ENCODE measurements at regions not wholly inside any gene's neighbourhood (a gene's known extent, or its start where the extent isn't known, plus 50 kb on each side); places are given as distances from the start of the nearest gene placed in this dataset.

GRCh38 chr2:240357641-240358012, 77.8 kb upstream of the GPC1 start:
- H3K27ac ChIP-seq (ENCODE audit: low read depth in 1 of 2, low read length in 2 of 2), result no peak overlapping the region
- H3K36me3 ChIP-seq (ENCODE audit: insufficient read depth, low read length), result no peaks in the 10 kb centered on the region
- H3K4me1 ChIP-seq (ENCODE audit: insufficient read depth, low read length), result no peaks in the 10 kb centered on the region
- Mint-ChIP-seq H3K36me3 (ENCODE audit: low read depth) (no peaks in the 10 kb centered on the region), H3K9me3 (peaks cover 7% of the 10 kb centered on the region), H3K27ac (no peak overlapping the region), H3K4me1 (ENCODE audit: low read depth) (no peaks in the 10 kb centered on the region), H3K4me3 (no peak overlapping the region), H3K27me3 (peaks cover under 1% of the 10 kb centered on the region)
- intact Hi-C loops (cut with DNase I, micrococcal nuclease), result no loop called here
- peaks cover 17 to 53% of the 10 kb centered on the region in 2 experiments for H3K9me3 ChIP-seq (ENCODE audit: control insufficient read depth in 1 of 2, insufficient read depth in 1 of 2, low read length in 2 of 2)
- TF ChIP-seq CTCF (IDR thresholded peaks at IDR 0.05), result no peak
- no peaks in the 10 kb centered on the region for H3K27me3 ChIP-seq (ENCODE audit: control insufficient read depth in 1 of 2, insufficient read depth in 2 of 2, low read length in 2 of 2)
- ATAC-seq (ENCODE audit: poor library complexity), result no peak
- no peak overlapping the region for H3K4me3 ChIP-seq (ENCODE audit: low read length)
- DNase-seq, result no peak
- CTCF ChIA-PET, result no interaction called here
- POLR2A ChIA-PET, result no interaction called here

- Mint-ChIP-seq H3K9me3 (peaks cover 7% of the 10 kb centered on the region), H3K4me1 (ENCODE audit: low read depth) (no peaks in the 10 kb centered on the region), H3K27ac (no peak overlapping the region), H3K4me3 (no peak overlapping the region), H3K36me3 (ENCODE audit: low read depth) (no peaks in the 10 kb centered on the region), H3K27me3 (no peaks in the 10 kb centered on the region)
- Histone ChIP-seq H3K4me3 (ENCODE audit: low read length) (no peak overlapping the region), H3K4me1 (ENCODE audit: insufficient read depth, low read length) (no peaks in the 10 kb centered on the region), H3K27ac (ENCODE audit: low read depth in 1 of 2, low read length in 2 of 2) (no peak overlapping the region), H3K9me3 (ENCODE audit: control insufficient read depth in 1 of 2, insufficient read depth in 1 of 2, low read length in 2 of 2) (peaks cover 17 to 51% of the 10 kb centered on the region in 2 experiments), H3K27me3 (ENCODE audit: control insufficient read depth in 1 of 2, insufficient read depth in 2 of 2, low read length in 2 of 2) (no peaks in the 10 kb centered on the region), H3K36me3 (ENCODE audit: insufficient read depth, low read length) (no peaks in the 10 kb centered on the region)
- DNase-seq, result no peak
- no peak for TF ChIP-seq CTCF (IDR thresholded peaks at IDR 0.05)
- intact Hi-C loops (cut with DNase I, micrococcal nuclease), result no loop called here
- POLR2A ChIA-PET, result no interaction called here
- CTCF ChIA-PET, result no interaction called here
- ATAC-seq (ENCODE audit: poor library complexity), result no peak
Observed at GRCh38 chr2:240358080-240358479, 77.4 kb upstream of the GPC1 start.

GRCh38 chr2:240358821-240359397, 76.6 kb upstream of the GPC1 start:
- ChIA-PET CTCF (no interaction called here), POLR2A (no interaction called here)
- H3K4me3 Mint-ChIP-seq, result no peak overlapping the region
- no peak for ATAC-seq (ENCODE audit: poor library complexity)
- H3K36me3 ChIP-seq (ENCODE audit: insufficient read depth, low read length), result no peaks in the 10 kb centered on the region
- intact Hi-C loops (cut with DNase I, micrococcal nuclease), result no loop called here
- TF ChIP-seq CTCF (IDR thresholded peaks at IDR 0.05), result no peak
- H3K27ac ChIP-seq (ENCODE audit: low read depth in 1 of 2, low read length in 2 of 2), result no peak overlapping the region
- H3K36me3 Mint-ChIP-seq (ENCODE audit: low read depth), result no peaks in the 10 kb centered on the region
- H3K27ac Mint-ChIP-seq, result no peak overlapping the region
- no peaks in the 10 kb centered on the region for H3K27me3 Mint-ChIP-seq
- H3K4me1 ChIP-seq (ENCODE audit: insufficient read depth, low read length), result no peaks in the 10 kb centered on the region
- no peaks in the 10 kb centered on the region for H3K4me1 Mint-ChIP-seq (ENCODE audit: low read depth)
- no peak for DNase-seq
- no peaks in the 10 kb centered on the region for H3K27me3 ChIP-seq (ENCODE audit: control insufficient read depth in 1 of 2, insufficient read depth in 2 of 2, low read length in 2 of 2)
- H3K9me3 Mint-ChIP-seq, result peaks cover 7% of the 10 kb centered on the region
- peaks cover 17 to 46% of the 10 kb centered on the region in 2 experiments for H3K9me3 ChIP-seq (ENCODE audit: control insufficient read depth in 1 of 2, insufficient read depth in 1 of 2, low read length in 2 of 2)
- no peak overlapping the region for H3K4me3 ChIP-seq (ENCODE audit: low read length)

Measured in CD4-positive, alpha-beta T cell (primary cell).